ENCODE measurements at regions not wholly inside any gene's neighbourhood (a gene's known extent, or its start where the extent isn't known, plus 50 kb on each side); places are given as distances from the start of the nearest gene placed in this dataset.

DNA sequence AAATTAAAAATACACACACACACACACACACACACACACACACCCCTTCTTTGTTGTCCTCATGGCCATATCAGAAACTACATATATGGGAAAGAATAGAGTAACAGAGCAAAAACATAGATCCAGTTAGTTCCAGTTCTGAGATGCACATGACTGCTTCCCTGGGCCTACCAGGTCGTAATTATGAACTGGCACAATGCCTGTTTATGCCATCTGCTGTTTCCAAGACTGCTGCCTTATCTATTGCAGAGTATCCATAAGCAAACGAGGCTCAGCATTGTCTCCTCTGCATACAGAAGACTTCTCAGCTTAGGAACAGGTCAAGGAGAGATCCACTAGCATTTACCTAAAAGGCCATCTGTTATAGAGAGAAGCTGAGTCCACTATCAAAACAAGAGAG is 789.0 kb downstream of the TECRL start:
- no peaks in the 10 kb centered on the region for H3K27me3 Mint-ChIP-seq
- no peaks in the 10 kb centered on the region for H3K4me1 Mint-ChIP-seq (ENCODE audit: low read depth)
- DNase-seq (no peak), ATAC-seq (ENCODE audit: poor library complexity) (no peak)
- ChIA-PET CTCF (no interaction called here), POLR2A (no interaction called here)
- Histone ChIP-seq H3K4me3 (ENCODE audit: low read length) (no peak overlapping the region), H3K36me3 (ENCODE audit: insufficient read depth, low read length) (no peaks in the 10 kb centered on the region), H3K27ac (ENCODE audit: low read depth in 1 of 2, low read length in 2 of 2) (no peak overlapping the region), H3K9me3 (ENCODE audit: control insufficient read depth in 1 of 2, insufficient read depth in 1 of 2, low read length in 2 of 2) (no peaks in the 10 kb centered on the region), H3K4me1 (ENCODE audit: insufficient read depth, low read length) (no peaks in the 10 kb centered on the region), H3K27me3 (ENCODE audit: control insufficient read depth in 1 of 2, insufficient read depth in 2 of 2, low read length in 2 of 2) (no peaks in the 10 kb centered on the region)
- H3K27ac Mint-ChIP-seq, result no peak overlapping the region
- H3K36me3 Mint-ChIP-seq (ENCODE audit: low read depth), result no peaks in the 10 kb centered on the region
- H3K9me3 Mint-ChIP-seq, result peaks cover 2% of the 10 kb centered on the region
- TF ChIP-seq CTCF (IDR thresholded peaks at IDR 0.05), result no peak
- intact Hi-C loops (cut with DNase I, micrococcal nuclease), result no loop called here
- no peak overlapping the region for H3K4me3 Mint-ChIP-seq

DNA sequence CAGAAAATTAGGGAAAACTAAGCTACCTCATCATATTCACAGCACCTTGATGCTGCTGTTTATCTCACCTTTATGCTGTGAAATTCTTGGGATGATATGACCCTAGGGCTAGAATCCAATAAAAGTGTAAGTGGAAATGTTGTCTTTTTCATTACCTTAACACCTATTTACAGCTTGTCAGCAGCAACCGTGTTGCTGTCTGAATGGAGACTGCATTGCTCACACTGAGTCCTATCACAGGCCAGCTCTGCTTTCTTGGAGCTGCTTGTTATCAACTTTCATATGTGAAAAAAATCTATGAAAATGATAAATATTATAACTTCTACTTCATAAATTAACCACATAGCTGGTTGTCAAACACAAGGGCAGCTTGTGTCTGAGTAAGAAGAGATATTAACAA is 789.5 kb downstream of the TECRL start:
- Histone ChIP-seq H3K27ac (ENCODE audit: low read depth in 1 of 2, low read length in 2 of 2) (no peak overlapping the region), H3K4me1 (ENCODE audit: insufficient read depth, low read length) (no peaks in the 10 kb centered on the region), H3K27me3 (ENCODE audit: control insufficient read depth in 1 of 2, insufficient read depth in 2 of 2, low read length in 2 of 2) (no peaks in the 10 kb centered on the region), H3K9me3 (ENCODE audit: control insufficient read depth in 1 of 2, insufficient read depth in 1 of 2, low read length in 2 of 2) (no peaks in the 10 kb centered on the region), H3K4me3 (ENCODE audit: low read length) (no peak overlapping the region), H3K36me3 (ENCODE audit: insufficient read depth, low read length) (no peaks in the 10 kb centered on the region)
- Mint-ChIP-seq H3K36me3 (ENCODE audit: low read depth) (no peaks in the 10 kb centered on the region), H3K4me3 (no peak overlapping the region), H3K27ac (no peak overlapping the region), H3K4me1 (ENCODE audit: low read depth) (no peaks in the 10 kb centered on the region), H3K27me3 (no peaks in the 10 kb centered on the region), H3K9me3 (peaks cover 2% of the 10 kb centered on the region)
- ChIA-PET POLR2A (no interaction called here), CTCF (no interaction called here)
- intact Hi-C loops (cut with DNase I, micrococcal nuclease), result no loop called here
- no peak for ATAC-seq (ENCODE audit: poor library complexity)
- no peak for DNase-seq
- TF ChIP-seq CTCF (IDR thresholded peaks at IDR 0.05), result no peak

- no peaks in the 10 kb centered on the region for H3K27me3 ChIP-seq (ENCODE audit: control insufficient read depth in 1 of 2, insufficient read depth in 2 of 2, low read length in 2 of 2)
- H3K4me3 ChIP-seq (ENCODE audit: low read length), result no peak overlapping the region
- Mint-ChIP-seq H3K9me3 (peaks cover 2% of the 10 kb centered on the region), H3K4me3 (no peak overlapping the region), H3K36me3 (ENCODE audit: low read depth) (no peaks in the 10 kb centered on the region), H3K27ac (no peak overlapping the region), H3K27me3 (no peaks in the 10 kb centered on the region), H3K4me1 (ENCODE audit: low read depth) (no peaks in the 10 kb centered on the region)
- no peak overlapping the region for H3K27ac ChIP-seq (ENCODE audit: low read depth in 1 of 2, low read length in 2 of 2)
- H3K36me3 ChIP-seq (ENCODE audit: insufficient read depth, low read length), result no peaks in the 10 kb centered on the region
- no peak for TF ChIP-seq CTCF (IDR thresholded peaks at IDR 0.05)
- CTCF ChIA-PET, result no interaction called here
- no peaks in the 10 kb centered on the region for H3K9me3 ChIP-seq (ENCODE audit: control insufficient read depth in 1 of 2, insufficient read depth in 1 of 2, low read length in 2 of 2)
- ATAC-seq (ENCODE audit: poor library complexity) (no peak), DNase-seq (no peak)
- H3K4me1 ChIP-seq (ENCODE audit: insufficient read depth, low read length), result no peaks in the 10 kb centered on the region
- intact Hi-C loops (cut with DNase I, micrococcal nuclease), result no loop called here
- POLR2A ChIA-PET, result no interaction called here
Observed at GRCh38 chr4:63618883-63619718, 790.1 kb downstream of the TECRL start.

Data from CD4-positive, alpha-beta T cell (primary cell).